ENCODE measurements at regions not wholly inside any gene's neighbourhood (a gene's known extent, or its start where the extent isn't known, plus 50 kb on each side); places are given as distances from the start of the nearest gene placed in this dataset.

DNA sequence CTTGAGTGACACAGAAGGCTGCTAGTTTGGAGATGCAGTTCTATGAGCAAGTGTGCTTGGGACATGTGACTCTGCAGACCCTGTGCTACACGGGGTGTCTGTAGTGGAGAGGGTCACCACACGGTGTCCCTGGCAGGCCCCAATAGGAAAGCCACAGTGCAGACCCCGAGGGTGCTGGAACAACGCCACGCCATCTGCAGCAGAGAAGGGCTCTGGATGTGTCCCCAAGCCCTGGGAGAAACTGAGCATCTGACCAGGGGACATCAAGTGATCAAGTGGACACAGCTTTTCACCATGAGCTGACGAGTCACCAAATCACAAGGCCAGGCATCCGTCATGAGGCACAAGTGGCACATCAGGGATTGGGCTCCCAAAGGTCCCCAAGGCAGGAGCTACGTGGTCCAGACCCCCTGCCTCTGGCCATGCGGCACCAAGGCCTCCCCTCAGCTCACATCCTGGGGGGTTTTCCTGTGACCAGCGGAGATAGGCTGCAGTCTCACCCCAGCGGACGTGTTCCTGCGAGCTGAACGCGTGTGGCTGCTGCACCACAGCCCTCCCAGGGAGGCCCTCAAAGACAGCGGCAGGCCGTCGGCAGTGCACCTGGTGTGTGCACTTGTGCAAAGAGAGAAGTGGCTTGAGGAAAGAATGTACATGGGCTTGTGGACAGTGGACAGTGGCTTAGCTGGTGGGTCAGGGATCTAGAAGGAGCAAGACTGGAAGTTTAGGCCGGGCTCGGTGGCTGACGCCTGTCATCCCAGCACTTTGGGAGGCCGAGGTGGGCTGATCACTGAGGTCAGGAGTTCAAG lies 96.7 kb downstream of the RPS6KA4 start:
- in situ Hi-C loops (cut with HindIII; ENCODE audit: low sequenced_read_pairs): loop anchor here (5.0 kb wide), 1 partner anchor 77 kb away; no protein-coding TSS in a partner anchor
- no peak for DNase-seq (ENCODE audit: low spot score)

DNA sequence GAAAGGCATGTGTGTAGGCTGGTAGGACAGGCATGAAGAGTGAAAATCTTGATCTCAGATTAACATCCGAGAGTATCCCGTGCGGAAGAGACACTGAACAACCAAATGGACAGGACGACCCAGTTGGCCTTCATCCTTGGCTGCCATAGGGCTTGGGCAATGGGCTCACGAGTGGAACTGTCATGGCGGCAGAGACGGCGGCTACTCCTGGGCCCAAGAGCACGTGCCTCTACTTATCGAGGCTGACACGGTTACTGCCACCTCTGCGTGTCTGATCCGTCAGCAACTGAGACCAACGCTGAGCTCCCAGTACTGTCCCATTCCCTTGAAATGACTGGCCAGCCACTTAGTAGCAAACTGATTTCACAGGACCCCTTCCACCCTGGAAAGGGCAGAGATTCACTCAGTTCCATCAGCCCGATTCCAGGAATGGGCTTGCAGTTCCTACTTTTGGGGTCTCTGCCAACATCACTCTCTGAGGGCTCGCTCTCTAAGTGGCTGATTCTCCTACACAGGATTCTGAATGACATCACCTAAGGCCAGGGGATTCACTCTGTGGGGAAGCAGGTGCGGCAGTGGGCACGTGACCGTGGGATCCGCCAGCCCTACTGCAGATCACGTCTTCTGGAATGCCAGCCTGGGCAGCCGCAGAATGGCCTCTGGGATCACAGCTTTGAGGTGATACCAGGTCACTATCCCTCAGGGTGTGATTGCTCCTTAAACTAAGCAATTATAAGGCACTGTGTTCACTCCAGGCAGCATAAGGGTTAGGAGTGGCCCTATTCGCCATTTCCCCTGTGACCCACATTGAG lies 97.8 kb downstream of the RPS6KA4 start:
- no peak for DNase-seq (ENCODE audit: low spot score)
- in situ Hi-C loops (cut with HindIII; ENCODE audit: low sequenced_read_pairs): loop anchor here (5.0 kb wide), 1 partner anchor 76 kb away; no protein-coding TSS in a partner anchor

DNA sequence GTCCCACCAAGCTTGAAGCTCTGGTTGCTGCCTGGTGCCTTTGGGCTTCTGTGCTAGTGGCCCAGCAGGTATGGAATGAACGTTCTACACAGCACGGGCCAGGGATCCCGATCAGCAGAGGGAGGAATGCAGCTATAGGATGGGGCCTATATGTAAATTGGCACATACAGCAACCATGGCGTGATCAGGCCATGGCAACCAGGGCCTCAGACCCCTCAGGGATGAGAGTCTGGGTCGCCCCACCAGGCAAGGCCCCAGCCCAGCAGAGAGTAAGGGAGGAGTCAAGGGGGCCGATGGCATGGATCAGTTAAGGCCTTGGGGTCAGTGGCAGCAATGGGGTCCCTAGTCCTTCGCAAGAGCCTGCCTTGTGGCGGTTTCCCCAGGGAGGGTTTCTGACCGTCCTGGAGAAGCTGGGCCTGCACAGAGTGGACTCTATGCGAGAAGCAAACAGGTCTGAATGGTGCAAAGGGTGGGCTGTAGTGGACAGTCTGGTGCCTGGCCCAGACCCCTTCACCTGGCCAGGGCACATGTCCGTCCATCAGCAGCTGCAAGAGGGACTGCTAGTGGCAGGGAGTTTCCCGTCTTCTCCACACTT lies 98.2 kb upstream of the SLC22A11 start:
- in situ Hi-C loops (cut with HindIII; ENCODE audit: low sequenced_read_pairs): loop anchor here (5.0 kb wide), 1 partner anchor 75 kb away; no protein-coding TSS in a partner anchor
- no peak for DNase-seq (ENCODE audit: low spot score)

DNA sequence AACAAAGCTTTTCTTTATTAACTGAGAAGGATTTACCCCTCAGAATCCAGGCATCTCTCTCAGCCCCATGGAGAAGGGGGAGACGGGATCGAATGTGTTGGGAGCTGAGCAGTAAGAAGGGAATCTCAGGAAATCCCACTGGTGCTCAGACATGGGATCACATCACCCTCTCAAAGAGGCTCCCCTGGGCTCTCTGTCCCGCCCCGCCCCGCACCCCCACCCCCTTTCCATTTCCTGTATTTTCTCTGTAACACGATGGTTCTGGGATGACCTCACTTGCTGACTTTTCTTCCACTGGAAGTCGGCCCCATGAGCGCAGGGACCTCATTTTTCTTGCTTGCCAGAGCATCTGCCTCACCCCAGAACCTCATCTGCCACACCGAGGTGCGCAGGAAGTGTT lies 96.7 kb upstream of the SLC22A11 start:
- in situ Hi-C loops (cut with HindIII; ENCODE audit: low sequenced_read_pairs): loop anchor here (5.0 kb wide), 1 partner anchor 73 kb away; no protein-coding TSS in a partner anchor
- DNase-seq (ENCODE audit: low spot score): no peak

DNA sequence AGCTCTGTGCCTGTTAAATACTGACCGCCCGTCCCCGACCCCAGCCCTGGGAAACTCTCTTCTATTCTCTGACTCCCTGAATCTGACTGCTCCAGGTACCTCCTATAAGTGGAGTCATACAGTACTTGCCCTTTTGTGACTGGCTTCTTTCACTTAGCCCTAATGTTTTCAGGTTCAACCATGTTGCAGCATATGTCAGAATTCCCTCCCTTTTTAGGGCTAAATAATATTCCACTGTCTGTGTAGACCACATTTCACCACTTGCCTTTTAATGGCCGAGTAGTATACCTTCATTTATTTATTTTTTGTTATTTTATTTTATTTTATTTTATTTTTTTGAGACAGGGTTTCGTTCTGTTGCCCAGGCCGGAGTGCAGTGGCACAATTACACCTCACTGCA lies 96.1 kb upstream of the SLC22A11 start:
- in situ Hi-C loops (cut with HindIII; ENCODE audit: low sequenced_read_pairs): loop anchor here (5.0 kb wide), 1 partner anchor 73 kb away; no protein-coding TSS in a partner anchor
- no peak for DNase-seq (ENCODE audit: low spot score)

DNA sequence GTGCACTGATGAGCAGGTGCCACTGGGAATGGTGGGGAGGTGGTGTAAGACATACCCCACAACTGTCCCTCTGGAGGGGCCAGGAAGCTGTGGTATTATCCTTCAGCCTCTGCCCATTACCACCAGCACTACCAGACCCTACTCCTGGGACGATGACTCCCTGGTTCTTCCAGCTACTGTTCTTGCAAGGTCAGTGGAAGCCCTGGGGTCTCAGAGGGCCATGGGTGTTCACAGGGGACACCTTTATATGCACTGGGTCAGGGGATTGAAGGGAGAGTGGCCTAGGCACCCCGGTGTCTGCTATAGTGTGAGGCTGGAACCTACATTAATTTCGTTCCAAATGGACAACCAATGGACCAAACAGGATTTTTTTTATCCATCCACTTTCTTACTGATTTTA lies 94.7 kb upstream of the SLC22A11 start:
- in situ Hi-C loops (cut with HindIII; ENCODE audit: low sequenced_read_pairs): no loop called here
- DNase-seq (ENCODE audit: low spot score): no peak

DNA sequence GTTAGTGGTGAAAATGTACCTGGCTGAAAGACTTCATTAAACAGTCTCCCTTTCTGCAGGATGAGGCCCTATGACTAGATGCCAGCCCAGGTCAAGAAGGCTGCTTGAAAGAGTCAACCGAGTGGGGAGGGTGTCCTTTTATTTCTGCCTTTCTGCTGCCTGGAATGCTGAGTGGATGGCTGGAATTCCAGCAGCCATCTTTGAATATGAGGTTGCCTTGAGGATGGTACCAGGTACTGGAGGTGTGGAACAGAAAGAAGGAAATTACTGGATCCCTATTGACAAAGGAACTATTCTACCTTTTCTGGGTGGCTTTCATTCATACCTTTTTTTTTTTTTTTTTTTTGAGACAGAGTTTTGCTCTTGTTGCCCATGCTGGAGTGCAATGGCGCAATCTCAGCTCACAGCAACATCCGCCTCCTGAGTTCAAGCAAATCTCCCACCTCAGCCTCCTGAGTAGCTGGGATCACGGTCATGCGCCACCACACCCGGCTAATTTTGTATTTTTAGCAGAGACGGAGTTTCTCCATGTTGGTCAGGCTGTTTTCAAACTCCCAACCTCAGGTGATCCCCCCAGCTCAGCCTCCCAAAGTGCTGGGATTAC lies 89.5 kb upstream of the SLC22A11 start:
- in situ Hi-C loops (cut with HindIII; ENCODE audit: low sequenced_read_pairs): no loop called here
- no peak for DNase-seq (ENCODE audit: low spot score)

DNA sequence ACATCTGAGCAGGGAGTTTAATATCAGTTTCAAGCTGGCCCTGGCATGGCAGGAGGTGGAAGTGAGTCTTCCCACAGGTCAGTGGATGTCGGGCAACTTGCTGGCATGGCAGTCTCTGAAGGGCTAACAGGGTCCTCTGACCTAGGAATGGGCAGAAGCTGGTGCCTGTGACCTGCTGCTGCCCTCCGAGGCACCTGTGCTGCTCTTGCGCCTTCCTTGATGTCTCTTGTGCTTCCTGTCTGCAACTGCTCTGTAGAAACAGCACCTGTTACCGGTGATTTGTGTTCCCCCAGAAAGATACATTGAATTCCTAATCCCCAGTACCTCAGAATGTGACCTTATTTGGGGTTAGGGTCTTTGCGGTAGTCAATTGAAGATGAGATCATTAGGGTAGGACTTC lies 86.5 kb upstream of the SLC22A11 start:
- in situ Hi-C loops (cut with HindIII; ENCODE audit: low sequenced_read_pairs): no loop called here
- no peak for DNase-seq (ENCODE audit: low spot score)

DNA sequence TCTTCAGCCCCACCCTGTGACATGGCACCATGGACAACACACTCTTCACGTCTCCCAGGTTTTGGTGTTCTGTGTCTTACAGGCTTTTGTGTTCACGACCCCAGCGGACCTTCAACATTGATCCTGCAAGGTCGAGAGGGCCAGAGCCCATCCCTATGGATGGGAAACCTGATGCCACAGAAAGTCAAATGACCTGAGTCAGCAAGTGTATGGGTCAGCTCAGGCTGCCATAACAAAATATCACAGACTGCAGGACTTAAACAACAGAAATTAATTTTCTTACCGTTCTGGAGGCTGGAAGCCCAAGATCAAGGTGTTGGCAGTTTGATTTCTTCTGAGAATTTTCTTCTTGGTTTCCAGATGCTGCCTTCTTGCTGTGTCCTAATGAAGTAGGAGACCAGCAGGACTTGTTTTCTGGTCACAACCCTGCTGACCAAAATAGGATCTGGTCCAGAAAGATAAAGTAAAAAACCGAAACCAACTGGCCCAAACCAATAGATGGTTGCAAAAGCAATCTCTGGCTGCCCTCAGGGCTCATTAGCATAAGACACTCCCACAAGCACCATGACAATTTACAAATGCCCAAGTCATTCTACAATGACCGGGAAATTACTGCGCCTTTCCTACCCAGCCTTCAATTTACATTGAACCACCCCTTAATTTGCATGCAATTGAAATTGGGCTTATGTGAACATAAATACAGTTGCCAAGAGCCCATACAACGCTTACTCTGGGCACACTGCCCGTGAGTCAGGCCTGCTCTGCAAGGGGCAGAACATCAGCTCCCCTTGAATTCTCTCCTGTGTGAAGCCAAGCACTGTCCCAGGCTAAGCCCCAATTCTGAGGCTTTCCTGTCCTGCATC lies 82.9 kb upstream of the SLC22A11 start:
- in situ Hi-C loops (cut with HindIII; ENCODE audit: low sequenced_read_pairs): no loop called here
- DNase-seq (ENCODE audit: low spot score): no peak

DNA sequence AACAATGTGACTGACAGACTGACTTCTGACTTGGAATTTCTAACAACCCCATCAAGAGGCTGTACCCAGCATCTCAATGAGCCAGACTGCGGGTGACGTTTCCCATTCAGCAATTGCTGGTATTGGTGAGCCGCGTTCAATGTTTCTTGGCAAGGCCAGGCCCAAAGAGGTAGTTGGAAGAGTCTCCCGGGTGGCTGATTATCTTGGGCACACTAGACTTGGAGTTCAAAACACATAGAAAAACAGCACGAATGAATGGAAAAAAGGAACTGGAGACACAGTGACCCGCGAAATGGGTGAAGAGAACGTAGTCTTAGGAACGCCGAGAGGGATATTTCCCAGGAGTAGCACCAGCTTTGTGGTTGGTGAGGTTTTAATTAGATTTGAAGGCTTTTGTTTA lies 81.1 kb upstream of the SLC22A11 start:
- in situ Hi-C loops (cut with HindIII; ENCODE audit: low sequenced_read_pairs): no loop called here
- no peak for DNase-seq (ENCODE audit: low spot score)

DNA sequence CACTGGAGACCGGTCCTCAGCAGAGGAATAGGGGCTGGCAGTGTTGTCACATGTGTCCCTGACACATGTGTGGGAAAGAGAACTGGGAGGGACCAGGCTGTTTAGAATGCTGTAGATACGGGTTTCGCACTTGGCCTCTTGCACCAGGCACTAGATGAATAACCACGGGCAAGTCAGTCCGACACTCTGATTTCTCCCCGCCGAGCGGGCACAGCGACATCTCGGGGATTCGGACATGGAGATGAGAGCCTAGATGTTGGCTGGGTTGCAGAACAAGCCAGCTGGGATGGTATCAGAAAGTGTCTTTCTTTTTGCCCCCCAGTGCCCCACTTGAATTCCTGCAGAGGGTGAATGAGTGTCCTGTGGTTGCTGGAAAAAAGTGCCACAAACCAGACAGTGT lies 80.6 kb upstream of the SLC22A11 start:
- in situ Hi-C loops (cut with HindIII; ENCODE audit: low sequenced_read_pairs): no loop called here
- DNase-seq (ENCODE audit: low spot score): no peak

DNA sequence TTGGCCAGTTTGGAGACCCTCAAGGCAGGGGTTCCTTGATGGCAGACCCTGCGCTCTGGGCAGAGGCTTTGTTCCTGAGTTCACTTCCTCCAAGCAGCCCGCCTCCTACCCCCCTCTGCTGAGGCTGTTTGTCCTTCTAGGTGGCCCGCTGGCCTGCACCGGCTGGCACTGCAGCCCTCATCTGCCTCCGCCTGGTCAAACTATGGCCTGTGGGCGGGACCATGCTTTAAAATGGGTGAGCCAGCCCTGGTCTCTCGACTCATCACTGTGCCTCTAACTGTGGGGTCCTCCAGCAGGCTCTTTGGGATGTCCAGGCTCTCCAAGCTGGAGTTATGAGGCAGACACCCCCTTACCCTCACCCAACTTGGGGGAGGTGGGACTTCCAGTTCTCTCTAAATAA lies 78.9 kb upstream of the SLC22A11 start:
- DNase-seq (ENCODE audit: low spot score): no peak
- in situ Hi-C loops (cut with HindIII; ENCODE audit: low sequenced_read_pairs): no loop called here

DNA sequence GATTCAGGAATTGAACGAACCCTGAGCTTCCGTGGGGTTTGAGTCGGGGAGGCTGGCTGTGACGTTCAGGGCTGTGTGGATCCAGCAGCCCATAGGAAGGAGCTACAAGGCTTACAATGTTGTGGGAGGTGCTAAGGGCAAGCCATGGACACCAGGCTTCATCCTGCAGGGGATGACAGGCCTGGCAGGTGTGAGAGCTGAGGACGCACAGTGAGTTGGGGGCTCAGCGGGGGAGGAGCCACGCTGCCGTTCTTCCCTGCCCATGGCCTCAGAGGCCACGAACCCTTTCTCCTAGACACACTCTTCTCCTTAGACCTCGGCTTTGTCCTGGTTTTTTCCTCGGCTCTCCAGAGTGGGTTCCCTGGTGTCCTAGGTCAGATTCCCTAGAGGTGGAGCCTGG lies 78.1 kb upstream of the SLC22A11 start:
- in situ Hi-C loops (cut with HindIII; ENCODE audit: low sequenced_read_pairs): no loop called here
- DNase-seq (ENCODE audit: low spot score): no peak

DNA sequence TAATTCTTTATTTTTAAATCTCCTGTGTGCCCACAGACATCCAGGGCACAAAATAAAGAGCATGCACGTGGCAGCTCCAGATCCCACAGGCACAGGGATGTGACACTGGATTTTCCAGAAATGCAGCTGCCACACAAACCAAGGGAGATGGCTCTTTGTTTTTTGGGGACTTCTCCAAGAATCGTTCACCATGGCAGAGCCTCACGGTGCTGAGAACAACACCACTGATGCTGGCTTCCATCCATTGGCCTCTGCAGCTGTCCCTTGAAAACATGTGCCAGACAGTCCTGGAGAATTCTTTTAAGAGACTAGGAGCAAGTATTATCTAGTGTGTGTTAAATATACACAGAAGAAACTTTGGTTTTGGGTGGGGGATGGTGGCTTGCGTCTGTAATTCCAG lies 73.2 kb upstream of the SLC22A11 start:
- peak; percentile 19 for DNase-seq (ENCODE audit: low spot score)
- in situ Hi-C loops (cut with HindIII; ENCODE audit: low sequenced_read_pairs): no loop called here

DNA sequence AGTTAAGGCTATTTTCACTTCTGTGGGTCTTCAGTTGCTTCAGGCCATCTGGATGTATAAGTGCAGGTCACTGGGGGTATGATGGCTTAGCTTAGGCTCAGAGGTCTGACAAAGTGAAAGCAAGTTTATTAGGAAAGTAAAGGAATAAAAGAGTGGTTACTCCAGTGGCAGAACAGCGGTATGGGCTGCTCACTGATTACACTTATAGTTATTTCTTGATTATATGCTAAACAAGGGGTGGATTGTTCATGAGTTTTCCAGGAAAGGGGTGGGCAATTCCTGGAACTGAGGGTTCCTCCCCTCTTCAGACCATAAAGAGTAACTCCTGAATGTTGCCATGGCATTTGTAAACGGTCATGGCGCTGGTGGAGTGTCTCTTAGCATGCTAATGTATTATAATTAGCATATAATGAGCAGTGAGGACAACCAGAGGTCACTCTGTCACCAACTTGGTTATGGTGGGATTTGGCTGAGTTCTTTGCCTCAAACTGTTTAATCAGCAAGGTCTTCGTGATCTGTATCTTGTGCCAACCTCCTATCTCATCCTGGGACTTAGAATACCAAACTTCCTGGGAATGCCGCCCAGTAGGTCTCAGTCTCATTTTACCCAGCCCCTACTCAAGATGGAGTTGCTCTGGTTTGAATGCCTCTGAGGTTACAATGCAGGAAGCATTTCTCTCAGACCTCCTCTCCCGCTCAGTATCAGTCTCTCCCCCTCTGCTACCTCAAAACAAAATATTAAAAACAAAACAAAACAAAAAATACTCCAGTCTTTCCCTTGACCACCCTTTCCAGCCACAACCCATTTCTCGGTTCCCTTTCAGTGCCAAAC lies 71.3 kb upstream of the SLC22A11 start:
- in situ Hi-C loops (cut with HindIII; ENCODE audit: low sequenced_read_pairs): no loop called here
- DNase-seq (ENCODE audit: low spot score): no peak

DNA sequence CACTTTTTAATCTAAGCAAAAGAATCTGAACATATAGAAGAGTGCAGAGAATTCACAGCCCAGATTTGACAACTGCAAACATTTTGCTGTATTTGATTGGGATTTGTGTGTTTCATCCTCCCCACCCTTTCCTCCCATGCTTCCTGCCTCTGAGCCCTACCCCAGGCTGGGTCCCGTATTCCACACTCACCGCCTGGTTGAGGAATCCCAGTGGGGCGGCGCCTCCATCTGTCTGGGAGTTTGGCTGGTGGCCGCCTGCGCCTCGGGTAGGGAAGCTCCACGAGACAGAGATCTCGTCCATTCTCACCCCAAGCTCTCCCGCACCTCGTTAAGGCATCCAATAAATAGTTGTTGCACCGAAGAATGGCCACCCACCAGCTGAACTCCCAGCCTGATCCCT lies 70.7 kb upstream of the SLC22A11 start:
- in situ Hi-C loops (cut with HindIII; ENCODE audit: low sequenced_read_pairs): no loop called here
- DNase-seq (ENCODE audit: low spot score): peak; percentile 58

DNA sequence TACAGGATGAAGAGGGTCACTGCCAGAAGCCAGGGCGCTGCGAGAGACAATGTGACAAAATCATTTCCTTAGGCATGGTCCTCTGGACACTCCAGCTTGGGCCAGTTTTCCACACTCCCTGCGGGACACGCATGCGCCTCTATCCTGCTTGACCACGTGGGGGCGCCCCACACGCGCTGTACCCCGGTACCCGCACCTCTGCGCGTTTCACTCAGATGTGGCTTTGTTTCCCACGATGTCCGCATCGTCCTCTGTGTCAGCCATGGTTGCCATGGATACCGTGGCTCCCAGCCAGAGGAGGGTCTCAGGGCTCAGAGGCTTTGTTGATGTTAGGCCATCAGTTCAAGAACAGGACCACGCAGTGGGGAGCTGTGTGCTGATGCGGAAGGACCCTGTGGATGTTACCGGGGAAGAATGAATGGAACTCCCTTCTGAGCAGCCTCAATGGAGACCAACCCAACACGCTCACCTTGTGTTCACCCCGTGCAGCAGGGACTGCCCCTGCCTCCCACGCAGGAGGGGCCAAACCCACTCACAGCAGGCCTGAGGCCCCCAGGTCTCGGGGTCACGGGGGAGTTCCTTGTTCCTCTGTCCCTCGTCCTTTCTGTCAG lies 65.8 kb upstream of the SLC22A11 start:
- DNase-seq (ENCODE audit: low spot score): peak; percentile 81
- in situ Hi-C loops (cut with HindIII; ENCODE audit: low sequenced_read_pairs): no loop called here

All from G401 (cell line).